Activated CD4-positive, alpha-beta T cell treated with anti-CD3 and anti-CD28 coated beads for 36 hours (primary cell): ENCODE measurements at regions not wholly inside any gene's neighbourhood (a gene's known extent, or its start where the extent isn't known, plus 50 kb on each side); places are given as distances from the start of the nearest gene placed in this dataset.
"Not testable (repeated sequence)": the region's sequence is repeated elsewhere in the genome, so short reads cannot be mapped to it uniquely, and the experiment has no call there.

Experiments
- ATAC-seq: fragments of 200-7000 bp; cut with Tn5 transposase; one replicate; pipeline ENCODE4 v1.10.0; 2021; ENCODE audit warnings: mild to moderate bottlenecking, moderate library complexity
- CTCF ChIA-PET: fragments of 350-600 bp; sonication (Branson Sonifier 250); formaldehyde crosslinking; loops from one replicate; lab custom pipeline; 2021; ENCODE audit warnings: antibody characterized with exemption; lab: Charles Lee
- POLR2A ChIA-PET: fragments of 350-600 bp; sonication (Branson Sonifier 250); formaldehyde crosslinking; loops from one replicate; lab custom pipeline; 2021; ENCODE audit warnings: antibody characterized with exemption, inconsistent platforms; lab: Charles Lee
- DNase-seq: peaks from one replicate; pipeline ENCODE4 v3.0.0-alpha.2; 2020
- H3K27ac Mint-ChIP-seq: one replicate; pipeline ENCODE4 v1.8.0; 2021; ENCODE audit warnings: mixed read lengths
- H3K27me3 Mint-ChIP-seq: one replicate; pipeline ENCODE4 v1.8.0; 2021; ENCODE audit warnings: mixed read lengths
- H3K36me3 Mint-ChIP-seq: one replicate; pipeline ENCODE4 v1.8.0; 2021; ENCODE audit warnings: low read depth, mixed read lengths
- H3K4me1 Mint-ChIP-seq: one replicate; pipeline ENCODE4 v1.8.0; 2021; ENCODE audit warnings: mixed read lengths
- H3K4me3 Mint-ChIP-seq: one replicate; pipeline ENCODE4 v1.8.0; 2021; ENCODE audit warnings: mild to moderate bottlenecking, moderate library complexity, mixed read lengths
- H3K9me3 Mint-ChIP-seq: one replicate; pipeline ENCODE4 v1.8.0; 2021; ENCODE audit warnings: low read depth, mixed read lengths
- intact Hi-C, 2 experiments: fragments of 100-400 bp; cut with DNase I in 1 of 2; cut with micrococcal nuclease in 1 of 2; formaldehyde crosslinking; loops; one replicate each; pipeline versions ENCODE4 v1.14.2 to v1.15.1; 2022 to 2024; cut with DNase I, micrococcal nuclease

- ATAC-seq = no peak
- intact Hi-C loops = no loop called here
- Mint-ChIP-seq H3K4me1 (no peaks in the 10 kb centered on the region), H3K4me3 (no peak overlapping the region), H3K27me3 (no peaks in the 10 kb centered on the region), H3K27ac (no peak overlapping the region), H3K36me3 (no peaks in the 10 kb centered on the region), H3K9me3 (no peaks in the 10 kb centered on the region)
- DNase-seq = no peak
- ChIA-PET CTCF (no interaction called here), POLR2A (no interaction called here)
Observed at GRCh38 chr14:44609876-44610510, 102.9 kb upstream of the FSCB start.

- H3K27ac Mint-ChIP-seq = no peak overlapping the region
- no peaks in the 10 kb centered on the region for H3K27me3 Mint-ChIP-seq
- ATAC-seq = no peak
- H3K4me1 Mint-ChIP-seq = no peaks in the 10 kb centered on the region
- POLR2A ChIA-PET = no interaction called here
- H3K9me3 Mint-ChIP-seq = no peaks in the 10 kb centered on the region
- intact Hi-C loops = no loop called here
- CTCF ChIA-PET = no interaction called here
- H3K36me3 Mint-ChIP-seq = no peaks in the 10 kb centered on the region
- no peak overlapping the region for H3K4me3 Mint-ChIP-seq
- no peak for DNase-seq
Observed at GRCh38 chr14:44609201-44609600, 102.1 kb upstream of the FSCB start.

- Mint-ChIP-seq H3K9me3 (peaks cover 3% of the 10 kb centered on the region), H3K4me1 (no peaks in the 10 kb centered on the region), H3K4me3 (no peak overlapping the region), H3K27ac (no peak overlapping the region), H3K36me3 (no peaks in the 10 kb centered on the region), H3K27me3 (no peaks in the 10 kb centered on the region)
- no peak for DNase-seq
- no peak for ATAC-seq
- ChIA-PET CTCF (no interaction called here), POLR2A (no interaction called here)
- intact Hi-C loops = no loop called here
Observed at GRCh38 chr14:44607701-44608100, 100.6 kb upstream of the FSCB start.

- ATAC-seq (no peak), DNase-seq (no peak)
- Mint-ChIP-seq H3K36me3 (no peaks in the 10 kb centered on the region), H3K4me3 (no peak overlapping the region), H3K27ac (no peak overlapping the region), H3K9me3 (peaks cover 3% of the 10 kb centered on the region), H3K27me3 (no peaks in the 10 kb centered on the region), H3K4me1 (no peaks in the 10 kb centered on the region)
- POLR2A ChIA-PET = no interaction called here
- intact Hi-C loops = no loop called here
- CTCF ChIA-PET = no interaction called here
Observed at GRCh38 chr14:44606576-44606975, 99.5 kb upstream of the FSCB start.

DNA sequence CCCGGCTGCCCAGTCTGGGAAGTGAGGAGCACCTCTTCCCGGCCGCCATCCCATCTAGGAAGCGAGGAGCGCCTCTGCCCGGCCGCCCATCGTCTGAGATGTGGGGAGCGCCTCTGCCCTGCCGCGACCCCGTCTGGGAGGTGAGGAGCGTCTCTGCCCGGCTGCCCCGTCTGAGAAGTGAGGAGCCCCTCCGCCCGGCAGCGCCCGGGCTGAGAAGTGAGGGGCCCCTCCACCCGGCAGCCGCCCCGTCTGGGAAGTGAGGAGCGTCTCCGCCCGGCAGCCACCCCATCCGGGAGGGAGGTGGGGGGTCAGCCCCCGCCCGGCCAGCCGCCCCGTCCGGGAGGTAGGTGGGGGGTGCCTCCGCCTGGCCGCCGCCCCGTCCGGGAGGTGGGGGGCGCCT is 94.2 kb upstream of the FSCB start:
- ATAC-seq, H3K27ac Mint-ChIP-seq, H3K36me3 Mint-ChIP-seq, intact Hi-C loops, H3K27me3 Mint-ChIP-seq, H3K9me3 Mint-ChIP-seq, DNase-seq, H3K4me1 Mint-ChIP-seq, CTCF ChIA-PET, H3K4me3 Mint-ChIP-seq, POLR2A ChIA-PET: not testable (repeated sequence)

GRCh38 chr14:44589180-44589579 is 82.1 kb upstream of the FSCB start:
- intact Hi-C loops = no loop called here
- CTCF ChIA-PET = no interaction called here
- Mint-ChIP-seq H3K4me1 (no peaks in the 10 kb centered on the region), H3K27ac (no peak overlapping the region), H3K4me3 (no peak overlapping the region), H3K27me3 (no peaks in the 10 kb centered on the region), H3K9me3 (no peaks in the 10 kb centered on the region), H3K36me3 (no peaks in the 10 kb centered on the region)
- POLR2A ChIA-PET = no interaction called here
- ATAC-seq (no peak), DNase-seq (no peak)

DNA sequence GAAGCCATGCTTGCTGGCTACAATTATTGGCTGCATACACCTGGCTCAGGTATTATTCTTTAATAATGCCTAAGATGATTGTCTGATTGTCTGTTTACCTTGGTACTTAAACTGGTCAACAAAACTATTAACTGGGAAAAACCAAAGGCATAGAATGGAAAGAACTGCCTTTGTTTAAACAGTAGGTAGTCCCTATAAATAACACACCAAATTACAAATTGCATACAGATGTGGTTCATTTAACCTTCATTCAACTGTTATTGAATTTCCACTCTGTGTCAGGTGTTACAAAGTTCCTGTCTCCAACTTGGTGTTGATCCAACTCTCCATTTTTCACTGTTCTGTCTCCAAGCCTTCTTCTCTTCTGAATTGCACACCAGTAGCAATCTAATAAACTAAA is 79.8 kb upstream of the FSCB start:
- Mint-ChIP-seq H3K4me1 (no peaks in the 10 kb centered on the region), H3K27ac (no peak overlapping the region), H3K36me3 (no peaks in the 10 kb centered on the region), H3K27me3 (no peaks in the 10 kb centered on the region), H3K9me3 (peaks cover 5% of the 10 kb centered on the region), H3K4me3 (no peak overlapping the region)
- POLR2A ChIA-PET = no interaction called here
- ATAC-seq = no peak
- intact Hi-C loops = no loop called here
- CTCF ChIA-PET = no interaction called here
- DNase-seq = no peak

- no peak overlapping the region for H3K4me3 Mint-ChIP-seq
- ATAC-seq = no peak
- H3K9me3 Mint-ChIP-seq = peaks cover 18% of the 10 kb centered on the region
- POLR2A ChIA-PET = no interaction called here
- intact Hi-C loops = no loop called here
- no peaks in the 10 kb centered on the region for H3K36me3 Mint-ChIP-seq
- DNase-seq = no peak
- no peaks in the 10 kb centered on the region for H3K4me1 Mint-ChIP-seq
- no peak overlapping the region for H3K27ac Mint-ChIP-seq
- H3K27me3 Mint-ChIP-seq = no peaks in the 10 kb centered on the region
- CTCF ChIA-PET = no interaction called here
Observed at GRCh38 chr14:44576356-44576755, 69.3 kb upstream of the FSCB start.

- intact Hi-C loops = no loop called here
- H3K36me3 Mint-ChIP-seq = no peaks in the 10 kb centered on the region
- H3K4me1 Mint-ChIP-seq = no peaks in the 10 kb centered on the region
- no peak overlapping the region for H3K4me3 Mint-ChIP-seq
- ChIA-PET CTCF (no interaction called here), POLR2A (no interaction called here)
- no peak overlapping the region for H3K27ac Mint-ChIP-seq
- ATAC-seq = no peak
- H3K9me3 Mint-ChIP-seq = peaks cover 21% of the 10 kb centered on the region
- no peak for DNase-seq
- H3K27me3 Mint-ChIP-seq = no peaks in the 10 kb centered on the region
Observed at GRCh38 chr14:44567997-44568396, 60.9 kb upstream of the FSCB start.

DNA sequence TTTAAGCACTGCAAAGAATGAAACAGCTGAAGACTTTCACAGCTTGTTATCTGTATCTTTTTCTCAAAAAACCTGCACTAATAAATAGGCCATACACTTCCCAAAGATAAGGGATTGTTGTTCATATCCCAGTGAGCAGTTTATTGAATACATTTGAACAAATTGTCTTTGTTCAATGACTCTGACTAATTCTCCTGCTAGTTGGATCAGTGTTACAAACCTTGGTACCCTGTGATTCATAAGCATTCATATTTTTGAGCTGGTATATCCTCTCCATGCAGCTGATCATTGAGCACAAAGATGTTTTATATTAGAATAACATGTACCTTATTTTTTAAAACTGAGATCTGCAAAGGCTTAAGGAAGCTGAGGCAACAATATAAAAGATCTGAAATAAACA is 58.9 kb upstream of the FSCB start:
- no peak for DNase-seq
- ATAC-seq = no peak
- intact Hi-C loops = no loop called here
- POLR2A ChIA-PET = no interaction called here
- H3K4me3 Mint-ChIP-seq = no peak overlapping the region
- H3K36me3 Mint-ChIP-seq = no peaks in the 10 kb centered on the region
- H3K27me3 Mint-ChIP-seq = no peaks in the 10 kb centered on the region
- no peaks in the 10 kb centered on the region for H3K4me1 Mint-ChIP-seq
- H3K9me3 Mint-ChIP-seq = peaks cover 14% of the 10 kb centered on the region
- CTCF ChIA-PET = no interaction called here
- H3K27ac Mint-ChIP-seq = no peak overlapping the region

DNA sequence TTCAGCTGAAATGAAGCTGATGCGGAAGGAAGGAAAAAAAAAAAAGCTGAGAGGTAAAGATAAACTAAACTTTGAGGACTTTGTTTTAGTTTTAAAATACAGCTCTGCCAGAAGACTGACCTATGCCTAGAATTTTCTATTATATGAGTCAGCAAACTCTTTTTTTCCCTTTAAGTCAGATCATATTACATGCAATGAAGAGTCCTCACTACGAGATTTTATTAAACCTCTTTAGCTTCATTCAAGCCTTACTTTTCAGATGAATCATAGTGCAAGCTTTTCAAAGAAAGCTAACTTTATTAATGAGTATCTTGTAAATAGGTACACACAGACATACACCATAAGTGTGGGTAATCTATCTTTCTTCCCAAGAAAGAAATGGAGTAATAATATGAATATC is 57.8 kb upstream of the FSCB start:
- Mint-ChIP-seq H3K4me1 (no peaks in the 10 kb centered on the region), H3K4me3 (no peak overlapping the region), H3K27me3 (no peaks in the 10 kb centered on the region), H3K36me3 (no peaks in the 10 kb centered on the region), H3K27ac (no peak overlapping the region), H3K9me3 (peaks cover 8% of the 10 kb centered on the region)
- DNase-seq (no peak), ATAC-seq (no peak)
- CTCF ChIA-PET = interaction anchor here (0.8 kb wide), 1 partner anchor 121 kb away, joined by 3 read pairs; no protein-coding TSS in a partner anchor
- intact Hi-C loops = no loop called here
- POLR2A ChIA-PET = interaction anchor here (0.7 kb wide), 1 partner anchor 210 kb away, joined by 4 read pairs; no protein-coding TSS in a partner anchor
